UCSD-AML1 (cell line): ENCODE measurements at regions not wholly inside any gene's neighbourhood (a gene's known extent, or its start where the extent isn't known, plus 50 kb on each side); places are given as distances from the start of the nearest gene placed in this dataset.

Experiments used
- DNase-seq: peaks from one replicate; lab custom pipeline; 2025; ENCODE audit not compliant: unreplicated experiment; lab: John Stamatoyannopoulos, UW

DNA sequence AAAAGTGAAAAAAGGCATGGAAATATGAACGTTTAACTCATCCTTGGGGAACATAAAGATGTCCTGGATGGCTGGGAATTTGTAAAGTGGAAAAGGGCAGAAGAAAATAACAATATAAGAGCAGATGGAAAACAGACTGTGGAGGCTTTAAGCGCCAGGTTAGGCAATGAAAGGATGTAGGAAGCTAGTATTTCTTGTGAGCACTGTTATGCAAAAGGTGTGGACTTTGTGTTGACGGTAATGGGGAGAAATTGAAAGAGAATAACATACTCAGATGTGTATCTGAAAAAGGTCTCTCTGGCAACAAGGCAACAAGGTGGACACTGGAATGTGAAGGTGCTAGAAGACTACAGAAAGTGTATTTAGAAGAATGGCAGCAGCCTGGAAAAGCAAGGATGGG, 411.8 kb downstream of the PLPP3 start:
- no peak for DNase-seq

DNA sequence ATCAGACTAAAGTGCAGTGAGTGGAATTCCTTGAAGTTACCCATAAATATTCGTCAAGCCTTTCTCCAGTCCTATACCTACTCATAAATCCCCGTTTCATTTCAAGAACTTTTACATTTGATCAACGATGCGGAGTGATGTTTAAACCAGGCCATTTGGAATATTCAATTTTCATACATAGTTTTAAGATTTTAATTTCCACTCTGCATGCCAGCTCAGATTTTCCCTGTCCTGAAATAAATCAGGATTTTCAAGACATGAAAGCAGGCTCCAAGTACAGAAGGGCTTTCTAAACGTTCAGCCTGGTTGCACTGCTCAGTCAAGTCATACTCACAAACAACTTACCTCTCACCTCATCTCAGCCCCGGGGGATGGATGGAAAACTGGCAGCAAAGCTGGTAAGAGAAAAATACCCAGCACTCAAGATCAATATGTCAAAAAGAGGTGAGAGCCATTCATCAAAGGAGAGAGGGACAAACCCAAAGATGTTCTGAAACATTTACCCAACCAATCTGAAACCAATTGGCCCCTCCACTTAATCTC, 418.5 kb downstream of the PLPP3 start:
- no peak for DNase-seq

DNA sequence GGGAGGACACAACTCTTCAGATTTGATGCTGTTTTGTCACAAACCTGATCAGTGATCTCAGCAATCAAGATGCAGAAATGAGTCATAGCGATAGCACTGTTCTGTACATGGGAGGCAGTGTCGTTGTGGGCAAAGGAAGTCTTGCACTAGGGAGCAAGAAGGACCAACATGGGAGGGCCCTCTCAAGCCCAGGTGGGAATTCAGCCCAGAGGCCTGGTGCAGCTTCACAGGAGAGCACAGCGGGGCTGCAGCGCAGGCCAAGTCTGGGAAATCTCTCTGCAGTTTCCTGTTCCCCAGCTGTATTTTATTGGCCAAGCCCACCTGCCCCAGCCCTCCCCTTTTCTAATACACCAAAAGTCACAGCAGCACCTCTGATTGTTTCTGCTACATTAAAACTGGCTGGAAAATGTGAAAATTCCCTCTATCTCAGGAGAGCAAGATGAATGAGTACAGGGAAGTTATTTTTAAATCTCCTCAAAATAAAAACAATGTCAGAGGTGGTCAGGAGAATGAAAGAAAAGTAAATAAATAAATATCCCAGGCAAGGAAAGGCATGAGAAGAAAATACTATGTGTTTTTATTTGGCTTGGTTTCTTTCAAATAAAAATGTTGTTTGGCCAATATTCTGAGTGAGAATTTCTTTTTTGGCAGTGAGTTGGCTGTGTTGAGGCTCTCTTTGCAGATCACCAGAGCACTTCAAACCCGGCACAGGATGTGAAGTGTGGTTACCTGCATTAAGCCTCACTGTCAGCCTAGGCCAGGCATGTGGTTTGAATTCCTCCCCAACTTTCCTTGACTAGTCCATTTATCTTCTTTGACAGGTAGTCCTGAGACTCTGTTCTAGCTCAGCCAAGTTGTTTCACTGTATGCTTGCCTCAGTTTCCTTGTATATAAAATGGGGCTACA, 422.1 kb downstream of the PLPP3 start:
- no peak for DNase-seq

DNA sequence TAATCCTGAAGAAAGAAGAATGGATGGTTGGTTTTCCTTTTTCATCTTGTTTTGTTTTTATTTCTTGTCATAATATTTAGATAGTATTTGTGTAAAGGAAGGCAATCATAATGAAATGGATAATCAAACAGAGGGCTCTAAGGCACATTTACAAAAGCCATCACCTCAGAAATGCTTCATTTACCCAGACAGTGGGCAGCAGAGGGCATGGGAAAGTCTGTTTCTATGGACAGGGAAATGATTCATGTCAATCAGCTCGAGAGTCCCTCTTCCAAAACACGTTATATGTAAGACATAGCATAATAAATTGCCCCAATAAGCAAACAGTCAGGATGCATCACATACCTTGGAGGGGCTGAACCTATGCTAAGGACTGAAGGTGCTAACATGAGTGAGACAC, 426.1 kb downstream of the PLPP3 start:
- no peak for DNase-seq

DNA sequence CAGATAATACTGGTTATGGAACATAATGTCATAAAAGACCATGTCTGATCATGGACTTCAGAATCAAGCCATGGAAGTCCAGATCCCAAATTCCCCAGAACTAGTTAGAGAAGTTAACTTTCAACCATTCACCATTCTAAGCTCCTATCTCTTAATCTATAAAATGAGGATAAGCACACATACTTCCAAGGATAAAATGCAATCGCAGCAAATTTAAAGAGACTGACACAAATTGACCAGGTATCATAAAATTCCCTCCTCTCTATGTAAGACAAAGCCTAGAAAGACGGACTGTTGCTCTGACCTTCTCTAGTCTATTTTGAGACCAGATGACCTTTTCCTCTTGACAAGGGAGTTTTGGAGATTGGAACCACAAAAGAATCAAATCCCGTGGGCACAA, 426.7 kb downstream of the PLPP3 start:
- no peak for DNase-seq

DNA sequence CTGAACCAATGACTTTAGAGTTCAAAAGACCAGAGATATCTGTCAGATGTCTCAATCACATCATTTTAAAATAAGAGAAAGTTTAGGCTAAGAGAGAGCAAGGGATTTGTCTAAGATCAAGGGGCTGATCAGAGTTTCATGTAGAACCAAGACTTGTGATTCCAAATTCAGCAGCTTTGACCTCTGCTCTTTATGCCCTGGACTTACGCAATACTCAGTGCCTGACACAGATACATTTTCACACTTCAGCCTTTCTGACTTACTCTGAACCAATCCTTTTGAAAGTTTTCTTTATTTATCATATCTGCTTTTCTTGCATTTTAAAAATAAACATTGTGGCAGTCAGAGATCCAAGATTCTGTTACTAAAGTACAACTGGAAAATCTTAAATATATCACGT, 428.0 kb downstream of the PLPP3 start:
- no peak for DNase-seq

DNA sequence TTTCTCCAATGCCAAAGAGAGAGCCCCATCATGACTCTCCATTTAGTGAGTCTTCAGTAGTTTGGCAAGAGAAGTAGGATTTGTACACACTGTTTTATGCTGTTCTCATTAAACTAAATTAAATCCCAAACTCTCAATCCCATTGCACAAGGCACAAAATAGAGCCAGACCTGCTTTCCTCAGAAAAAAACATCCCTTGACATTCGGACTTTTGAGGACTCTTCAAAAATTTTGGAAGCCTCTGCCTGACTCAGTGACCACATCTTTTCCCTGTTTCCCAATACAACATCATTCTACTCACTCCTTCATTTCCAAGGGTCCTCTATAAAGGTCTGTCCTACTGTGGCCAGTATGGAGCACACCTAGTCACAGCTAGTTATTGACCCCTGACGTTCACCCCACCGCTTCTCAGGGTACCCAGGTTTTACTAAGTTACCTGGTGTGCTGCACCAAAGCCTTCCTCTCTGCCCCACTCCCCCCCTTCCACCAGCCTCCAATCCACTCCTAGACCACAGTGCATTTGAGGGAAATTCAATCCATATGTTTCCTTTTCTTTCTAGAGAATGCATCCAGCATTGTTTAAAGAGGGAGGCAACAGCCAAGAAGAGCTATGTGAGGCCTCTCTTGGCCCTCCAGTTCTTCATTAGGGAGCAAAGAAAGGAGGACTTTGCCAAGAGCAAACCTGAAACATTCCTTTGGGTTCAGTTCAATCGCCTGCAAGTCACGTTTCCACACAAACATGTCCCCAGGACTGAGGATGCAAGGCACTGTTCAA, 428.7 kb downstream of the PLPP3 start:
- no peak for DNase-seq

DNA sequence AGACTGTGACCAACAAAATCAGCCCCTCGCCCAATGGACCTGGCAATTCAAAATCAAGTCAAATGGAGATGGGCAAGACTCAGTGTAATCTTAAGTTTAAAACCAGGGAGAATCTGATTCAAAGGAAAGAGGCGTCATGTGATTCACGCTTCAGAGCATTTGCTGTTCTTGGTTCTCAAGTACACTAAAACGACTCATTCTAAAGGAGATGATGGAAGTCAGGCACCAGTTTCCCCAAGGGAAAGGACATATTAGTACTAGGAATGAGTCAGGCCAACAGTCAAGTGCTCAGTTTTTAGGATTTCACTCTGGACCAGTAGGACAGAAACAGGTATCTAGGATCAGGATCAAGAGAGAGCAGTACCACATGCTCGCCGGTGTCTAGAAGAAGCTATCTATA, 429.6 kb downstream of the PLPP3 start:
- DNase-seq, result no peak

DNA sequence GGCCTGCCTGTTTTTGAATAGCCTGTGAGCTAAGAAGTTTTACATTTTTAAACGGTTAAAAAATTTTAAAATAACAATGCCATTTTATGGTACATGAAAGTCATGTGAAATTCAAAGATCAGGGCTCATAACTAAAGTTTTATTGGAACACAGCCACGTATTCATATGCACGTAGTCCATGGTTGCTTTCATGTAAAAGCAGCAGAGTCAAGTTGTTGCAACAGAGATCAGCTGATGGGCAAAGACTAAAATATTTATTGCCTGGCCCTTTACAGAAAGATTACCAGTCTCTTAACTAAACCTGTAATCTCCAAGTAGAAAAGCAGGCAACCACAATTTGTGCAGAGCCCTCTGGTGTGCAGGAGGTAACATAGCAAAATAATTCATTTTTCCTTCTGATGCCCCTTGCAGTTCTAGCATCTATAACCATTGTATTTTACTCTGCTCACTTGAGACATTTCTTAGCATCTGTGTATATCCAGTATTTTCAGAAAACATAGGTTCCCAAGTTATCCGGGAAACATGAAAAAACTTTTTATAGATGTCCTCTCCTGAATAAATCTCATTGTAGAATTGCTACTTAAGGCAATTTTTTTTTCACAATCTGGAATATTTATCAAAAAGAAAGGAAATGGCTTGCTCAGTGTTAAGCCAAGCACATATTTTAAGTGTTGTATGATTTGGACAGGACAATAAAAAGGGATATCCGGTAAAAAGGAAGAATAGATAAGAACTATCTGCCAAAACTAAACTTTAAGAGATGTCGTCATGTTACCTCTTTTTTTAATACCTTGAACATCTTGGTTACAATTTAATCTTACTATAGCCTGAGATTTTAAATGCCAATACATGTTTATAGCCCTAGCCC, 430.8 kb downstream of the PLPP3 start:
- no peak for DNase-seq

DNA sequence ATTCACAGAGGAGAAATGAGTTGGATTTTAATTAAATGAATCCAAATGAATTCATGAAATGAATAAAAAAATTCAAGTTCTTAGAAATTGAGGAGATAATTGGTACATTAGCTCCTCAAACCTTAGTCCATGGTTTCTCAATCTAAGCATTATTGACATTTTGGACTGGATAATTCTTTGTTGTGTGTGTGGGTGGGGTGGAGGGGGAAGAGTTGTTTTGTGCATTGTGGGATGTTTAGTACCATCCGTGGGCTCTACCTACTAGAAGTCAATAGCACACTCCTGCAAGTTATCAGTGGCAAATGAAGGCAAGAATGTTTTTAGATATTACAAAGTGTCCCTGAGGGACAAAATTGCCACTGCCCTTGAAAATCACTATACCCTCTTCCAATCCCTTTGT, 431.9 kb downstream of the PLPP3 start:
- no peak for DNase-seq

DNA sequence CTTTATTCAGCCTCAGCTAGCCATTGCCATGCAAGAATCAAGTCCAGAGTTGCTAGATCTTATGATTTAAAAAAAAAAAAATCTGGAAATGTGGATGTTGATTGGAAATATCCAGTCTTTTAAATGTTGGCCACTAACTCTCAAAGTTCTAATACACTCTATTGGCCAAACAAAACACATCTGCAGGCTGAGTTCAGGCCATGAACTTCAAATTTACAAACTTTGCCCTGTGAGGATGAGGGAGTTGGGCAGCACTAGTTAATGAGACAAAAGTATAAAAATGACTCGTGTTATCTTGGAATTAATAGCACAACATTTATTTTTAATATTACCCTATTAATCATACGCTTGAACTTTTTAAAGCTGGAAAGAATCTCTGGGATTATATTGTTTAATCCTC, 432.3 kb downstream of the PLPP3 start:
- no peak for DNase-seq

DNA sequence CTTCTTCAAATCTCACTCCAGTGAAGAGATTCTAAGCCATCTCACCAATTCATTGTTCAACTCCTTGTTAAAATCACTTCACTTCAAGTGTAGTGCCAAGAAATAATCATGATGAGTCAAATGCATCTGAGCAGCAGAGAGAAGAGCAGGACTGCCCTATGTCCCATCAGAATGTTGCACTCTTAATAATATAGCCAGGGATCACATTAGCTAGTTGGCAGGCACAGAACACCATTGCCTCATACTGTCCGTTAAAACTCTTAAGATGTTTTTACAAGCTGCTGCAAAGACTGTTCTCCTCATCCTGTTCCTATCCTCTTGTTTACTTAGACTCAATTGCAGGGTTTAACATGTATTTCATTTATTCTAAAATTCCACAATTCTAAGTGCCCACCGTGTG, 432.9 kb downstream of the PLPP3 start:
- no peak for DNase-seq

DNA sequence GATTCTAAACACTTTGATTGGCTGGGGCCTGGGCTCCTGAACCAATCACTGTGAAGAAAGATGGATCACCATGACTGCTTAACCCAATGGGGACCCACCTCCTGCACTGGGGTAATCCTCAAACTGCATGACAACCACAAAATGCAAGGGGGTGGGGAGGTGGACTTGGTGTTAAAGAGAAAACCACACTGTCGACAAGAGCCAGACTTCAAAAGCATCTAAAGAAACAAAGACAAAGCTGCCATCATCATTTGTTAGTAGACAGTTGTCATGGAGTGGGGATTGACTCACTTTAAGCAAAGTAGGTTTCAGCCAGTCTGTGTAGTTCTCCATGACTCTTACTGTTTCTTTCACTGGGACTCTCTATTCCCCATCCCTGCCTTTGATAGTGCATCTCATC, 433.8 kb downstream of the PLPP3 start:
- no peak for DNase-seq

DNA sequence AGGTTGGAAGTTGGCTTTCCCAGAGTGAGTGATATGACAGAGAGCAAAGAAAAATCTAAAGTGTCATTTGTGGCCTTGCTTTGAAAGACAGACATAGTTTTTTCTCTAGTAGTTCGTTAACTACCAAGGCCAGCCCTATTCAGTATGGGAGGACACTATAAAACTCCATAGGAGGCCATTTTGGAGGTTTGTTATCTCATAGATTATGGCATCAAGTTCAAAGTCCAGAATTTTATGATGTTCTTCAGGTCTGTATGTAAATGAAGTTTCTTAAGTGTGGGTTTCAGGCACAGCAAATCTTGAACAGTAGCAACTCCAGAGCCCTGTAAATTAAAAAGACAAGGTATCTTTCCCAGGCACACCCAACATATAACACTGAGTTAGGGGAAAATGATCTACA, 437.1 kb downstream of the PLPP3 start:
- no peak for DNase-seq

DNA sequence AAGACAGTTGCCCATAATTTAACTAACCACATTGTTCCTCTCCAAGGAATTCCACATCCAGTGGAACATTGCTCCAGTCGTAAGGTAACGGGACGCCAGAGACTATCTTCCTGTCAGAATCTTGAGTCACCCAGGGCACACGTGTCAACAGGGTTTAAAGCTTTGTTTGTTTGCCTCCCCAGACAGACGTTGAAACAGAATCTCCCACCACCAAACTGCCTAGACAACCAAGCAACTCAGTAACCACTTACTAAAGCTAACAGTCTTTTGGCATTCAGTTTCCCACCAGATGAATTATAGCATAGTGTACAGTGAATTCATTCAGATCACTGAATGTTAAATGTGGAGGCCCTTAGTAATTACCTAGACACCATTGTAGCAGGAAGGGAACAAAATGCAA, 439.5 kb downstream of the PLPP3 start:
- no peak for DNase-seq

DNA sequence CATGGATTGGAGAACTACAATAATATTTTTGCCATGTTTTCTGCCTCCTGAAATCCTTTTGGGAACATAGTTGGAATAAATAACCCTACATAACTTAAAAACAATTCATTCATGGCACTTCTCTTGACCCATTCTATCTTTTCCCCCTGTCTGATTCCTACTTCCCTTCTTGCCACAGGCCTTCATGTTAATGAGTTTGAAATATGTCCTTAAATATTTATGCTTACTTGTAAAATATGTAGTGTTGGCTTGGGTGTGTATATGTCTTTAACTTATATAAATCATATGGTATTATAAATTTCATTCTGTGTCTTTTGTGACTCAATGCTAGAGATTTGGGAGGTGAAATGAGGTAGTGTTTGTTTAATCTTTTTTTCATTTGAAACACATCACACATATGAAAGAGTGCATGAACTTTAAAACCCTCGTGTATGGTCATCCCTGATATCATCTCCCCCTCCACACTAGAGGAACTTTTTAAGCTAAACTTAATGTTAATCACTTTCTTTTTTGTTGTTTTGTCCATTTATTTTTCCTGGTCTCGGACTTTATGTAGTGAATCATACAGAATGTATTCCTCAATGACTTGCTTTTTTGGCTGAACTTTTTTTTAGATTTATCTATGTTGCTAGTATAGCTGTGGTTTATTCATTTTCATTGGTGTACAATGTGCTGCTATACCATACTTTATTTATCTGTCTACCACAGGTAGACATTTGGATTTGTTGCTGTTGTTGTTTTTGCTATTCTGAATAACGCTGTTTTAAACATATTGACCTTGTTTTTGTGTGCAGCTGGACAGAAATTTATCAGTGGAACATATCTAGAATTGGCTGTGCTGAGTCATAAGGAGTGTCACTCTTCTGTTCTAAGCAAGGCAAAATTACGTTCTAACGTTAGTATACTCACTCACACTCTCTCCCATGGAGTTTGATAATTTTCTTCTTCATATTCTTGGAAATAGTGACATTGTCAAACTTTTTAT, 441.6 kb downstream of the PLPP3 start:
- no peak for DNase-seq

DNA sequence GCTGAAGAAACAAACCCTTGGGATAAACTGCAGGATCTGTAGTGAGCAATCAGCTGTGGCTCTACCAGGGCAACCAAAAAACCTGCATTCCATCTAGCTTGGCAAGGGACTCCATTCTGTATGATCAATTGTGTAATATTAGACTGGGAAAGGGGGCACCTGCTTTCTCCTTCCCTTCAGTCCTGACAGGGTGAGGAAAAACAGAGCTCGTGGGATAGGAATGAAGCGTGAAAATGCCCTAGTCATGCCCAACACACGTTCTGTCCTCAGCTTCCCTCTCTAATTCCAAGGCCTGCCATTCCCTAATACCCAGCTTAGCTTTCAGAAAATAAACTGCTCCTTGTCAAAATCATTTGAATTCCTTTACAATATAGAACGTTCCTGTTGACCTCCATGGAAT, 442.3 kb downstream of the PLPP3 start:
- DNase-seq, result no peak

DNA sequence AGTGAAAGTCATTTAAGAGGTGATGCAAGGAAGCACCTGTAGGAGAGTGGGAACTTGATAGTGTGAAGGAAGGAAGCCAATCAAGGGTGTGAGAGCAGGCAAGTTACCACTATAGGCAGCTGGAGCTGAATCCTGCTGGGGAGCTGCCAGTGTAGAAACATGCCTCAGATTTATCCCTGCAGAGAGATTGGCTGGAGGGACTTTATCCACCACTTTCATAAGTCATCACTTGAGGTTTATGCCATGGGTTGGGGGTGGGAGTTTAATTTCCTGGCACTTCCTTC, 443.6 kb downstream of the PLPP3 start:
- DNase-seq, result no peak

DNA sequence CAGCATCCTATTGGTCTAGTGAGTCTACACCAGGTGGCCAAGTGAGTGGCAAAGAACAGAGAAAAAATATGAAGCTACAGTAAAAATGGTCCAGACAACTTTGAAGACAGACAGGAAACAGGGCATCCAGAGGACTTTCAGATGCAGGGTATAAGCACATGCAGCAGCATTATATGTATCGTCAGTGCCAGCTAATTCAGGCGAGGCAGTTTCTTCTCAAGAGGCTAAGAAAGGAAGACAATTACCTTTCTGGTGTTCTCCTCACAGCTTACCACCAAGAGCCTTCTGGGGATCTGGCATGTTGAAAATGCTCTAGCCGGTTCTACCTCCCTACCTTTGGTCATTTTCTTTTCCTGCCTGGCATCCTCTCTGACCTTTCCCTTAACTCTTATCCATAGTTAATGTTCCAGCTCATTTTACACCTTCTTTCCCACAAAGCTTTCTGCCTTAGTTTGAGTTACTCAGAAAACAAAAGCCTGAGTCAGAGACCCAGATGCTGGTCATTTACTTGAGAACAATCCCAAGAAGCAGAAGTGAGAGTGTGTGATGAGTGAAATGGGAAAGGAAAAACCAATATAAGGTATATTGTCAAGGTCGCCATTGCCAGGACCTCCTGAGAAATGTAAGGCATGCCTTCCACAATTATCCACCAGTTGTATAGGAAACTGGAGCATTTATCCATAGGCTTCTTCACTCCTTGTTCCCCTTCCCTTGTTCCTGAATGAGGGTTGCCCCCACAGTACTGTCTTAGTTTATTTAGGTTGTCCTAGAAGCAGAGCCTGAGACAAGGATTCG, 444.1 kb downstream of the PLPP3 start:
- no peak for DNase-seq
